Activated CD8-positive, alpha-beta memory T cell treated with anti-CD3 and anti-CD28 coated beads for 4 hours (primary cell): ENCODE measurements at regions not wholly inside any gene's neighbourhood (a gene's known extent, or its start where the extent isn't known, plus 50 kb on each side); places are given as distances from the start of the nearest gene placed in this dataset.
"Not testable (repeated sequence)": the region's sequence is repeated elsewhere in the genome, so short reads cannot be mapped to it uniquely, and the experiment has no call there.

Experiments used
- DNase-seq, 2 donors: peaks; one replicate each; pipeline ENCODE4 v3.0.0-alpha.2; 2020; ENCODE audit warnings: low read depth in 2 of 2

- no peak for DNase-seq
Observed at GRCh38 chr5:124512952-124513632, 233.3 kb downstream of the ZNF608 start.

- no peak for DNase-seq
Observed at GRCh38 chr5:124512236-124512635, 234.2 kb downstream of the ZNF608 start.

- DNase-seq = no peak
Observed at GRCh38 chr5:124511791-124512190, 234.6 kb downstream of the ZNF608 start.

- DNase-seq = no peak
Observed at GRCh38 chr5:124507688-124508087, 238.8 kb downstream of the ZNF608 start.

GRCh38 chr5:124504081-124504916 is 242.1 kb downstream of the ZNF608 start:
- no peak for DNase-seq

GRCh38 chr5:124502551-124502950 is 243.9 kb downstream of the ZNF608 start:
- DNase-seq = no peak

- DNase-seq = not testable (repeated sequence)
Observed at GRCh38 chr5:124499818-124500217, 246.6 kb downstream of the ZNF608 start.

- not testable (repeated sequence) for DNase-seq
Observed at GRCh38 chr5:124496968-124497367, 249.5 kb downstream of the ZNF608 start.

- DNase-seq = no peak
Observed at GRCh38 chr5:124494540-124495116, 251.8 kb downstream of the ZNF608 start.

- DNase-seq = no peak
Observed at GRCh38 chr5:124492444-124493224, 253.8 kb downstream of the ZNF608 start.

- not testable (repeated sequence) for DNase-seq
Observed at GRCh38 chr5:124490315-124490714, 256.1 kb downstream of the ZNF608 start.

GRCh38 chr5:124481419-124481818 is 265.0 kb downstream of the ZNF608 start:
- no peak for DNase-seq

GRCh38 chr5:124480964-124481363 is 265.5 kb downstream of the ZNF608 start:
- DNase-seq = no peak

- DNase-seq = no peak
Observed at GRCh38 chr5:124480022-124480421, 266.4 kb downstream of the ZNF608 start.

GRCh38 chr5:124478264-124478663 is 268.2 kb downstream of the ZNF608 start:
- DNase-seq = no peak

- DNase-seq = no peak
Observed at GRCh38 chr5:124477577-124477976, 268.9 kb downstream of the ZNF608 start.

- no peak for DNase-seq
Observed at GRCh38 chr5:124477062-124477461, 269.4 kb downstream of the ZNF608 start.

- no peak for DNase-seq
Observed at GRCh38 chr5:124474528-124475215, 271.8 kb downstream of the ZNF608 start.

- no peak for DNase-seq
Observed at GRCh38 chr5:124468671-124469411, 277.6 kb downstream of the ZNF608 start.

GRCh38 chr5:124467745-124468144 is 278.7 kb downstream of the ZNF608 start:
- DNase-seq = no peak

GRCh38 chr5:124466011-124466410 is 280.4 kb downstream of the ZNF608 start:
- no peak for DNase-seq
